ENCODE measurements at regions not wholly inside any gene's neighbourhood (a gene's known extent, or its start where the extent isn't known, plus 50 kb on each side); places are given as distances from the start of the nearest gene placed in this dataset.

GRCh38 chrX:82742351-82742750 lies 765.7 kb upstream of the POU3F4 start:
- TF ChIP-seq POLR2AphosphoS5 (IDR thresholded peaks at IDR 0.05), result no peak
- no peak for TF ChIP-seq CTCF (IDR thresholded peaks at IDR 0.05)
